ENCODE measurements at regions not wholly inside any gene's neighbourhood (a gene's known extent, or its start where the extent isn't known, plus 50 kb on each side); places are given as distances from the start of the nearest gene placed in this dataset.

GRCh38 chr2:78020491-78020890 is 498.3 kb upstream of the LRRTM4 start:
- DNase-seq (ENCODE audit: low spot score) = no peak

DNA sequence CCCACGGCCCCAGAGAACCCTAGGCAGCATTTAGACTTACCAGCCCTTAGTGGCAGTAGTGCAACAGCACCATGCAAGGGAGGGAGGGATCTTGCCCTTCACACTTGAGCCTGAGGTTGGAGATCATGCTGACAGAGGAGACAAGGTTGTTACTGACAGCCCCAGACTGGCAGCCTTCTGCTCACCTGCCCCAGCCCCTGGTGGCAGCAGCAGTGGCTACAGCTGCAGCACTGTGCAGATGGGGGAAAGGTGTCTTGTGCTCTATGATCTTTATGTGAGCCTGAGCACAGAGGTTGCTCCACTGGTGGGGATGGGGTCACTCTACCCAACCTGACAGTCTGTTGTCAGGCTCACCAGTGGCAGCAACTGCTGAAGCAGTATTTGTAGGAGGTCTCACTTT is 501.2 kb upstream of the LRRTM4 start:
- no peak for DNase-seq (ENCODE audit: low spot score)

GRCh38 chr2:78024996-78025395 is 502.8 kb upstream of the LRRTM4 start:
- no peak for DNase-seq (ENCODE audit: low spot score)

DNA sequence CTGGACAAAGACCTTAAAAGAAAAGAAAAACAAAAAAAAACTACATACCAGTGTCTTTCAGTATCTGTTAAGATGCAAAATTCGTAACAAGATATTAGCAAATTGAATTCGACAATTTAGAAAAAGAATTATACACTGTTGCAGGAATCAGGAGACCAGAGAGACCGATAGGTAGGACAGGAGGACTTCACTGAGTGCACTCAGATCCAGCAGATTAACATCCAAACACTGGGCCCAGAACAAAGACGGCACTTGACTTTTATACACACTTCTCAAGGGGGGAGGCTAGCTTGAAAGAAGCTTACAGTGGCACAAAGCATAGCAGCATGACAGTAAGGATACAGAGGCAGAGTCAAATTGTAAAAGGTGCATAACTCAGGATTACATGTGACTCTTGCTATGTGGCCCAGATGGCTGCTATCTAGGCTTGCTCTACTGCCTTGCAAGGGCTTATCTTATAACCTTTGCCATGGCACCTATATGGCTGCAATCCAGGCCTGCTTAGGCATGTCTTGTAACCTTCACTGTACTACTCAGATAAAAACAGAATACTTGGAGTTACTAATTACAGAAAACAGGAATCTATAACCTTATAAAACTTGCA is 507.3 kb upstream of the LRRTM4 start:
- DNase-seq (ENCODE audit: low spot score) = no peak

GRCh38 chr2:78034706-78035105 is 512.5 kb upstream of the LRRTM4 start:
- no peak for DNase-seq (ENCODE audit: low spot score)

- DNase-seq (ENCODE audit: low spot score) = no peak
Measured at GRCh38 chr2:78035804-78036203, 513.6 kb upstream of the LRRTM4 start.

DNA sequence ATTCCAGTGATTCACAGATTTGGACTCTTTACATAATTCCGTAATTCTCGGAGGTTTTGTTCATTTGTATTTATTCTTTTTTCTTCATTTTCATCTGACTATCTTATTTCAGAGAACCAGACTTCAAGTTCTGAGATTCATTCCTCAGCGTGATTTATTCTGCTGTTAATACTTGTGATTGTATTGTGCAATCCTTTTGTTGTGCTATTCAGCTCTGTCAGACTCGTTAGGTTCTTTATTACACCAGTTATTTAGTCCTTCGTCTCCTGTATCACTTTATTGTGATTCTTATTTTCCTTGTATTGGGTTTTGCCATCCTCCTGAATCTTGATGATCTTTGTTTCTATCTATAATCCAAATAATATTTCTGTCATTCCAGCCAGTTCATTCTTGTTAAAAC is 529.3 kb upstream of the LRRTM4 start:
- DNase-seq (ENCODE audit: low spot score) = no peak

GRCh38 chr2:78056976-78057375 is 534.8 kb upstream of the LRRTM4 start:
- no peak for DNase-seq (ENCODE audit: low spot score)

- no peak for DNase-seq (ENCODE audit: low spot score)
Measured at GRCh38 chr2:78061301-78061700, 539.1 kb upstream of the LRRTM4 start.

- no peak for DNase-seq (ENCODE audit: low spot score)
Measured at GRCh38 chr2:78061732-78062131, 539.6 kb upstream of the LRRTM4 start.

- DNase-seq (ENCODE audit: low spot score) = no peak
Measured at GRCh38 chr2:78063246-78064020, 541.3 kb upstream of the LRRTM4 start.

DNA sequence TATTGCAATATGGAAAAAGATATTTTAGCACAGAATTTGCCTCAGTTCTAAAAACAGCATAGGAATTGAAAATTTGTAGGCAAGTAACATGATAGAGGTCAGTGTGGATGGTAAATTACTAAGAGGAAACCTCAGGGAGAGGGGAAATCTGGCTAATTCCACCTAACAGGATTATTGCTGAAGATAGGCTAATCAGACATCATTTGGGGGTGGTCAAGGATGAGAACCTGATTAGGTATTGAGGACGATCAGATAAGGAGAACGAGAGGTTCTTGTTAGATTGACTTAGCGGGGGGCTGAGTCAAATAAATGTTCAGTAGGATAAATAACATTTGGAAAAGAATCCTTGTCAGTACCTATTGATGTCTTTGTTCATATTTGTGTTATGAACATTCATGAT is 543.2 kb upstream of the LRRTM4 start:
- no peak for DNase-seq (ENCODE audit: low spot score)

DNA sequence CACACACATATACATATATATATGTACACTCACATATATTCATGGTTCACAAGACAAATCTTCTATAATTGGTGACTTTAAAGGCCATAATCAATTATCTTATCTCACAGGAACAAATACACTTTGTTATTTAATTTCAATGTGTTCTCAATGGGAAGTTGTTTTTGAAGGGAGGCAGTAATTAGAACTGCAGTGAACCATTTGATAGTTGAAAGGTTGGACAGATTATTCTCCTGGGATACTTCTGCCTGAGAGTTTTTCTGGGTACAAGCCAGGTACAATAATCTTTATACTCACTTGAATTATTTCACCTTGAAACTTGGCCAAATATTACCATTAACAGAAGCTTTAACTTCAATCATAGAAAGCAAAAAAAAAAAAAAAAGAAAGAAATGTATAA is 546.6 kb upstream of the LRRTM4 start:
- no peak for DNase-seq (ENCODE audit: low spot score)

DNA sequence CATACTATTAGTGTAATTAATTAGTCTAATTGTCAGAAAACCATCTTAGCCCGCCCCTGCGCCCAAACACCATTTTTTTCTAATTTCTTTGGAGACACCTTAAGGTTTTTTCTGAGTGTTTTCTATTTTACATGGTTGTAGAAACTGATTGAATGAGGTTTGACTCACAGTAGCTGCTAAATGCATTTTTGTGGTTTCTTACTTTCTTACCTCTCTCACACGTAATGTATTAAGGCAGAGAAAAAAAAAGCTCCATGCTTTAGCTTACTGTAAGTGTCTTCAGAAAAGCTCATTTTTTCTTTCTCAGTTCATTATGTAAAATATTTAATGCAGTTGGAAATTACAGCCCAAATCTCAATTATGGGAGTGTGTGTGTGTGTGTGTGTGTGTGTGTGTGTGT is 548.5 kb upstream of the LRRTM4 start:
- DNase-seq (ENCODE audit: low spot score) = no peak

DNA sequence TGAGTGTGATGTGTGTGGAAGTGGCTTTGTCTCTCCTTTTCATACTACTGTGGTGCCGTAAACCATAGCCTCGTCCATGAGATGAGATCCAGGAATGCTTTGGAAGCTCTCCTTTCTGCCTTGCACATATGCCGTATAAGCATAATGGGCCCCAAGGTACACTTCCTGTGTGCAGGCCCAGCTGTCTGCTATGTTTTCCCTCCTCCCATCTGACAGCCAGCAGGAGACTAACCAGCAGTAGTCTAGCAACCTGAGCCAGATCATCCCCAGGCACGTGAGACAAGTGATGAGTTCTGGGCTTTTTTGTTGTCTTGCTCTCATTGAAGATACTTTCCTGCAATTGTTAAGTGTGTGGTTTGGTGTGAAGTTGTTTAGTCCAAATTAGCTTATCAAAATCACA is 555.5 kb upstream of the LRRTM4 start:
- no peak for DNase-seq (ENCODE audit: low spot score)

- DNase-seq (ENCODE audit: low spot score) = no peak
Measured at GRCh38 chr2:78082555-78082954, 560.4 kb upstream of the LRRTM4 start.

DNA sequence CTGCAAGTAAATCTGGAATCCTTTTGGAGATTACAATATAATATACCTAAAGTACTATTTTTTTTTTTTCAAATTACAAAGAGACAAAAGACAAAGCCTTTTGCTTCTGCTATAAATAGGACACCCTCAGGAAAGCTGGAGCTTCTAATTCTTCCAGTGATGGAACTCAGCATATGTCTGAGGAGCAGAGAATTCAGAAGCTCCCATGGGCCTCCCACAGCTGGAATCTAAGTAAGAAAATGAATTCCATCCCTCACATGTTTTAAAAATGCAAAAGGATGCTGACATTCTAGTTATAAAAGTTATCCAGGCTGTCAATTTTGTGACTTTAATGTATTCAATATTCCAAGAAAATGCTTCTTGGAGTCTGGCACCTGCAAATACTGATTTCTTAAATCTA is 571.3 kb upstream of the LRRTM4 start:
- no peak for DNase-seq (ENCODE audit: low spot score)

GRCh38 chr2:78109272-78109671 is 587.1 kb upstream of the LRRTM4 start:
- no peak for DNase-seq (ENCODE audit: low spot score)

- DNase-seq (ENCODE audit: low spot score) = no peak
Measured at GRCh38 chr2:78115291-78115690, 593.1 kb upstream of the LRRTM4 start.

DNA sequence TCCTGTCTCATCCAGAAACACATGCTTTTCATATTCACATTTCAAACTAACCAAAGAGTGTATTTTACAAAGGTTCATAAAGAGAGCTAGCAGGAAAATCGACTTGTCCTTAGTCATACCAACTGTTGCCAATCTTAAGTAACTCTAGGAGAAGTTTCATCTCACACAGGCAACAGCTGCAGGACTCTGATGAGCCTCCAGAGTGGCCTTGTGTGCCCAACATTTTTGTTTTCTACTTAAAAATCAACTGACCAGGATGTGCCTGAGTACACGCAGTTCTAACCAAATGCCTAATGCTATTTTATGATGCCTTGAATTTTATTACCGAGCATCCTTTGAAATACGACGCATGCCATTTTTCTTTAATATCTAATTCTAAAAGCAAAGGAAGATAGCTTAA is 595.9 kb upstream of the LRRTM4 start:
- no peak for DNase-seq (ENCODE audit: low spot score)

DNA sequence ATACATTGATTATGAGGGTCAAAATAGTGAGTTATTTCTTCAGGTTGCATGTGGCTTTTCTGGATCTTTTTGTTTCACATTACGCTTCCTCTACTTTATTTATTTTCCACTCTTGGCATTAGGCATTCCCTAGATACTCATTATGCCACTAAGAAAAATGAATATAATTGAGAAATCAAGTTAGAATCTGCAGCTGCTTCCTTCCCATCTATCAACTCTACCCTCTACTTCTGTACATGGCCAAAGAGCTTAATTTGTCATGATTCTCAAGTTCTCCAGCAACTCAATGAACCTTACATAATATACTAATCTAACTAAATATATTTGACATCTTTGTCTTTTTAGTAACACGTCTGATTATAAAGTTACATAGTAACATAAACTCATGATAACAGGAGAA is 598.1 kb upstream of the LRRTM4 start:
- no peak for DNase-seq (ENCODE audit: low spot score)

GRCh38 chr2:78125042-78125441 is 602.9 kb upstream of the LRRTM4 start:
- no peak for DNase-seq (ENCODE audit: low spot score)

GRCh38 chr2:78127424-78127823 is 605.2 kb upstream of the LRRTM4 start:
- no peak for DNase-seq (ENCODE audit: low spot score)
